NT2/D1 (cell line): ENCODE measurements at regions not wholly inside any gene's neighbourhood (a gene's known extent, or its start where the extent isn't known, plus 50 kb on each side); places are given as distances from the start of the nearest gene placed in this dataset.

ENCODE experiments used
- DNase-seq: peaks from one replicate; pipeline ENCODE4 v3.0.0-alpha.2; 2011; ENCODE audit warnings: low read depth, low spot score
- H3K27me3 ChIP-seq: 2 replicates; pipeline ENCODE4 v1.6.0; 2011; ENCODE audit warnings: mild to moderate bottlenecking; ENCODE audit not compliant: insufficient read length, insufficient read depth
- H3K36me3 ChIP-seq: 2 replicates; pipeline ENCODE4 v1.6.1; 2011; ENCODE audit warnings: mild to moderate bottlenecking, low read length, mixed read lengths; ENCODE audit not compliant: insufficient read depth, insufficient read length
- H3K4me1 ChIP-seq: 2 replicates; pipeline ENCODE4 v1.5.1; 2011; ENCODE audit not compliant: insufficient read depth, insufficient read length
- H3K4me3 ChIP-seq: 2 replicates; pipeline ENCODE4 v1.5.1; 2011; ENCODE audit warnings: low read depth; ENCODE audit not compliant: insufficient read length
- H3K9ac ChIP-seq: 2 replicates; pipeline ENCODE4 v1.6.0; 2011; ENCODE audit warnings: low read depth; ENCODE audit not compliant: insufficient read length
- H3K9me3 ChIP-seq: 2 replicates; pipeline ENCODE4 v1.5.1; 2011; ENCODE audit warnings: mild to moderate bottlenecking, low read length; ENCODE audit not compliant: insufficient read depth
- SUZ12 ChIP-seq: IDR thresholded peaks from 2 replicates; pipeline ENCODE4 v1.6.1; 2011; ENCODE audit not compliant: insufficient read length, insufficient read depth; ENCODE audit errors: extremely low read depth
- YY1 ChIP-seq: IDR thresholded peaks from 2 replicates; pipeline ENCODE4 v1.6.1; 2011; ENCODE audit not compliant: insufficient read length, insufficient read depth
- ZNF274 ChIP-seq: IDR thresholded peaks from 2 replicates; pipeline ENCODE4 v1.6.1; 2011; ENCODE audit warnings: mild to moderate bottlenecking, low read depth, low read length

DNA sequence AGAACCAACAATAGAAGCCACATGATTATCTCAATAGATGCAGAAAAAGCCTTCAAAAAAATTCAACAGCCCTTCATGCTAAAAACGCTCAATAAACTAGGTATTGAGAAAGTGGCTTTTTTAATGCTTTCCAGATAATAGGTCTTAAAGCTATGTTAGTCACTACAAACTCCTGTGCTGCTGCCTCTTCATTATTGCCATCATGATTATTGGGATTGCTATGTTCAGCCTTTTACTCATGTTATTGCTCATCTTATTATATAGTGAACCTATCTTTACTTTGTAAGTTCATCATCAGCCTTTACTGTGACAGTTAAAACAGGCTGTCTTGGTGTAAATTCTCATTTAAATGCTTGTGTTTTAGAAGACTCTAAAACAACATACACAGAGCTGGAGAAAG lies 1557.2 kb upstream of the ZEB2 start:
- Histone ChIP-seq H3K36me3 (no peaks in the 10 kb centered on the region), H3K4me3 (no peak overlapping the region)

DNA sequence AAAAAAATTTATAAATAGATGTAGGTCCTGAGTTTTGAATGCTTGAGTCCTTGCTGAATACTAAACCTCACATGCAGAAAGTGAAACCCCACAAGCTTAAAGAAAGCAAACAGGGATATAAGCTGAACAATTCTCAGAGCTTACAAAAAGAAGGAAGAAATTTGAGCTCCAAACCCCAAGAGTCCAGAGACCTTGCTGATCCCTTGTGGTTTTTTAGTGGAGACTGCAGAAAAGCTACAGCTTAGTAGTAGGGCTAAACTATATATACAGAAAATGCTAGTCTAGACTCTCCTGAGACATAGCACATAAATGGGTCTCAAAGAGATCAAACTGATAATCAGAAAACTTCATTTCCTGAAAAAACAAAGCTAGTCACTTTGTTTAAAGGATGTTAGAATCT lies 1548.1 kb upstream of the ZEB2 start:
- TF ChIP-seq ZNF274 (no peak), YY1 (no peak), SUZ12 (no peak)
- no peak overlapping the region for H3K9ac ChIP-seq
- no peaks in the 10 kb centered on the region for H3K36me3 ChIP-seq
- no peaks in the 10 kb centered on the region for H3K4me1 ChIP-seq
- no peaks in the 10 kb centered on the region for H3K27me3 ChIP-seq
- H3K4me3 ChIP-seq, result no peak overlapping the region
- H3K9me3 ChIP-seq, result no peaks in the 10 kb centered on the region
- DNase-seq, result no peak

More for the DNA sequence above, 1557.2 kb upstream of the ZEB2 start:
- Histone ChIP-seq H3K27me3 (no peaks in the 10 kb centered on the region), H3K9ac (no peak overlapping the region), H3K9me3 (no peaks in the 10 kb centered on the region), H3K4me1 (no peaks in the 10 kb centered on the region)
- DNase-seq, result no peak
- TF ChIP-seq ZNF274, result no peak
- no peak for TF ChIP-seq YY1
- no peak for TF ChIP-seq SUZ12

GRCh38 chr2:146048141-146048540 lies 1528.2 kb upstream of the ZEB2 start:
- Histone ChIP-seq H3K4me3 (no peak overlapping the region), H3K9ac (no peak overlapping the region), H3K4me1 (no peaks in the 10 kb centered on the region), H3K36me3 (no peaks in the 10 kb centered on the region), H3K27me3 (no peaks in the 10 kb centered on the region), H3K9me3 (no peaks in the 10 kb centered on the region)
- no peak for TF ChIP-seq ZNF274
- TF ChIP-seq SUZ12, result no peak
- TF ChIP-seq YY1, result no peak
- no peak for DNase-seq

DNA sequence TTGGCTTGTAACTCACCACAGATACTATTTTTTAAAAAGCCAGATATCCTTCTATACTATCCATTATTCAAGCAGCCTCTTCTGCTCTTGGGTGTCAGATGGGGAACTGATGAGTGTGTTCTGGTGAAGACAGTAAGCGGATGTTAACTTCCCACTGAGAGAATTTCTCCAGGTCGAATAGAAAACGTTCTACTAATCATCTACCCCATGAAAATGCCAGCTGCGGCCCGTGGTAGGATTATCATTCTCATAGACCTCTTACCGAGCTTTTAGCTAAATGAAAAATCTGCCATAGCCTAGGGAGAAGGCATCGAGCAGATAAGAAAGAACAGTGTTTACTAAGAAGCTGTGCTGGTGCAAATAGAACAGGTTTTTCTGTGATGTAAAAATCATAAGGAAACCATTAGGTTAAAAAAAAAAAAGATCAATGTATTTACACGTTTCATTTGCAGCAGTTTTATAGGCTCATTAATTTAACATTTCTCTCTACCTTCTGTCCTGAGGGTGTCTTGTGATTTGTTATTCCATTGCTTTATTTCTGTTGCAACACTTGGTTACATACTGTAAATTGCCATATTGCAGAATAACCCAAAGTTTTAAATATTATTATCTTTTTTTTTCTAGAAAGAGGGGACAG lies 1521.5 kb upstream of the ZEB2 start:
- Histone ChIP-seq H3K27me3 (no peaks in the 10 kb centered on the region), H3K9ac (no peak overlapping the region), H3K4me3 (no peak overlapping the region), H3K36me3 (no peaks in the 10 kb centered on the region), H3K9me3 (no peaks in the 10 kb centered on the region), H3K4me1 (no peaks in the 10 kb centered on the region)
- TF ChIP-seq YY1 (no peak), SUZ12 (no peak), ZNF274 (no peak)
- DNase-seq, result no peak

DNA sequence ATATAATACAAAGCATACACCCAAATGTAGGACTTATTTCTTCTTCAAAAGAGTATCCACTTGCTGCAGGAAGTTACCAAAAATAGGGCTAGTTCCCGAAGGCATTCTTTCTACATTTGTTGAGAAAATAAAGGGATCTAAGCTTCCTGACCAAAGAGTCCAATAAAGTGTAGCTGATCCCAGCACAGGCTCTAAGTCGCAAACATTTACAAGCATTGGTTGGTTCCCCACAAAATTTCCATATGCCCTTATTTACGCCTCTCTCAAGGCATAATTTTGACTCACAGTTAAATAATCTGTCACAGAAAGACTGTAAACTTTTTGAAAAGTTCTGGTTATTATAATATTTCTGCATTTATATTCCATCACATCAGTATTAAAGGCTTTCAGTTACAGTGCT lies 1520.1 kb upstream of the ZEB2 start:
- H3K27me3 ChIP-seq, result no peaks in the 10 kb centered on the region
- H3K9ac ChIP-seq, result no peak overlapping the region
- H3K4me1 ChIP-seq, result no peaks in the 10 kb centered on the region
- no peaks in the 10 kb centered on the region for H3K36me3 ChIP-seq
- no peak overlapping the region for H3K4me3 ChIP-seq
- TF ChIP-seq ZNF274, result no peak
- no peak for TF ChIP-seq YY1
- no peak for TF ChIP-seq SUZ12
- no peak for DNase-seq
- H3K9me3 ChIP-seq, result no peaks in the 10 kb centered on the region

- H3K36me3 ChIP-seq, result no peaks in the 10 kb centered on the region
- no peaks in the 10 kb centered on the region for H3K9me3 ChIP-seq
These were observed 1518.1 kb upstream of the ZEB2 start for GRCh38 chr2:146038014-146038413.

GRCh38 chr2:146037334-146037870 lies 1517.5 kb upstream of the ZEB2 start:
- no peak for DNase-seq
- Histone ChIP-seq H3K9me3 (no peaks in the 10 kb centered on the region), H3K9ac (no peak overlapping the region), H3K4me3 (no peak overlapping the region), H3K4me1 (no peaks in the 10 kb centered on the region), H3K36me3 (no peaks in the 10 kb centered on the region), H3K27me3 (no peaks in the 10 kb centered on the region)
- TF ChIP-seq ZNF274, result no peak
- no peak for TF ChIP-seq YY1
- TF ChIP-seq SUZ12, result no peak

More at GRCh38 chr2:146038014-146038413, 1518.1 kb upstream of the ZEB2 start:
- H3K4me1 ChIP-seq, result no peaks in the 10 kb centered on the region
- no peak for DNase-seq
- TF ChIP-seq ZNF274, result no peak
- no peaks in the 10 kb centered on the region for H3K27me3 ChIP-seq
- no peak overlapping the region for H3K9ac ChIP-seq
- H3K4me3 ChIP-seq, result no peak overlapping the region

- Histone ChIP-seq H3K27me3 (no peaks in the 10 kb centered on the region), H3K4me1 (no peaks in the 10 kb centered on the region)
- TF ChIP-seq YY1, result no peak
- TF ChIP-seq ZNF274, result no peak
- no peak for TF ChIP-seq SUZ12
These were observed 1511.2 kb upstream of the ZEB2 start for GRCh38 chr2:146031158-146031557.

More at GRCh38 chr2:146031158-146031557, 1511.2 kb upstream of the ZEB2 start:
- H3K36me3 ChIP-seq, result no peaks in the 10 kb centered on the region
- H3K4me3 ChIP-seq, result no peak overlapping the region
- no peaks in the 10 kb centered on the region for H3K9me3 ChIP-seq
- H3K9ac ChIP-seq, result no peak overlapping the region
- no peak for DNase-seq
